ENCODE measurements at regions not wholly inside any gene's neighbourhood (a gene's known extent, or its start where the extent isn't known, plus 50 kb on each side); places are given as distances from the start of the nearest gene placed in this dataset.

DNA sequence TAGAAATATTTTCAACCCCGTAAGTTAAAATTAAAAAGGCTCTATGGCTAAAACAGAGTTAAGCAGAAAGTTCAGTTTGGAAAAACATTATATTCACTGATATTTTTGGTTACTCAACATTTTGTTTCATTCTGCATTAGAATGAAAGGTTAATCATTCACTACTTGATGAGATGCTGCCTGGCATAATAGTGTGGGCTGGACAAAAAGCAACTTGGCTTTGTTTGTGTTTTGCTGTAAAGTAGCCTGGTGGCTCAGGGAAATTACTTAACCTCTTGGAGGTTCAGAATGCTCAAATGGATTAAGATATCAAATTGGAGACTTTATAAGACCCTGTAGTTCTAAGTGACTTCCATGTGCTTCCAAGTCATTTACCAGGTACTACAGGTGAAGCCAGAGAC, 367.4 kb upstream of the TRPC7 start:
- TF ChIP-seq POLR2A (IDR thresholded peaks at IDR 0.05) (no peak), EP300 (IDR thresholded peaks at IDR 0.05) (no peak)

Measured in tibial nerve (tissue), 3 donors.